ENCODE measurements at regions not wholly inside any gene's neighbourhood (a gene's known extent, or its start where the extent isn't known, plus 50 kb on each side); places are given as distances from the start of the nearest gene placed in this dataset.

GRCh38 chr2:217090884-217091283 lies 231.0 kb upstream of the TNP1 start:
- no peak for DNase-seq

- no peak for DNase-seq
Observed at GRCh38 chr2:217090024-217090473, 230.2 kb upstream of the TNP1 start.

GRCh38 chr2:217086718-217087117 lies 226.9 kb upstream of the TNP1 start:
- DNase-seq: no peak

GRCh38 chr2:217086038-217086522 lies 226.2 kb upstream of the TNP1 start:
- DNase-seq: no peak

GRCh38 chr2:217085543-217085942 lies 225.7 kb upstream of the TNP1 start:
- DNase-seq: no peak

GRCh38 chr2:217081799-217082198 lies 221.9 kb upstream of the TNP1 start:
- DNase-seq: no peak

- no peak for DNase-seq
Observed at GRCh38 chr2:217079165-217079564, 219.3 kb upstream of the TNP1 start.

- DNase-seq: no peak
Observed at GRCh38 chr2:217077831-217078407, 218.1 kb upstream of the TNP1 start.

- peak; percentile 66 for DNase-seq
Observed at GRCh38 chr2:217076657-217077232, 216.9 kb upstream of the TNP1 start.

- no peak for DNase-seq
Observed at GRCh38 chr2:217076058-217076435, 216.2 kb upstream of the TNP1 start.

GRCh38 chr2:217075268-217076057 lies 215.6 kb upstream of the TNP1 start:
- DNase-seq: no peak

GRCh38 chr2:217074576-217075255 lies 214.9 kb upstream of the TNP1 start:
- DNase-seq: no peak

- no peak for DNase-seq
Observed at GRCh38 chr2:217071416-217071815, 211.6 kb upstream of the TNP1 start.

GRCh38 chr2:217070611-217071010 lies 210.7 kb upstream of the TNP1 start:
- DNase-seq: no peak

- no peak for DNase-seq
Observed at GRCh38 chr2:217070043-217070430, 210.2 kb upstream of the TNP1 start.

- no peak for DNase-seq
Observed at GRCh38 chr2:217069263-217070042, 209.6 kb upstream of the TNP1 start.

GRCh38 chr2:217068677-217069250 lies 208.9 kb upstream of the TNP1 start:
- DNase-seq: no peak

- DNase-seq: no peak
Observed at GRCh38 chr2:217067787-217068186, 207.9 kb upstream of the TNP1 start.

- no peak for DNase-seq
Observed at GRCh38 chr2:217066510-217067270, 206.8 kb upstream of the TNP1 start.

GRCh38 chr2:217065695-217066405 lies 206.0 kb upstream of the TNP1 start:
- no peak for DNase-seq

Data from renal pelvis (tissue), 1 donor.